ENCODE measurements at regions not wholly inside any gene's neighbourhood (a gene's known extent, or its start where the extent isn't known, plus 50 kb on each side); places are given as distances from the start of the nearest gene placed in this dataset.

GRCh38 chr2:16565481-16565880 is 100.2 kb downstream of the CYRIA start:
- no peak overlapping the region for H3K27ac Mint-ChIP-seq
- Histone ChIP-seq H3K4me3 (ENCODE audit: control extremely low read depth in 1 of 5, extremely low read depth in 1 of 5, insufficient read depth in 1 of 5, low read depth in 2 of 5, low read length in 4 of 5) (no peak overlapping the region), H3K79me2 (ENCODE audit: control insufficient read depth, insufficient read depth, low read length) (no peaks in the 10 kb centered on the region), H3K4me2 (replicated peaks; ENCODE audit: low read depth, low read length, poor library complexity, severe bottlenecking) (no peak overlapping the region), H3K9me3 (ENCODE audit: control extremely low read depth in 1 of 3, control insufficient read depth in 2 of 3, insufficient read depth in 1 of 3, low read length in 2 of 3) (no peaks in the 10 kb centered on the region), H2AFZ (ENCODE audit: insufficient read depth, low read depth, low read length, poor library complexity, severe bottlenecking) (no peak overlapping the region), H3K9ac (ENCODE audit: low read length) (no peak overlapping the region), H3K36me3 (replicated peaks in 1 of 2; ENCODE audit: control extremely low read depth in 1 of 2, control insufficient read depth in 1 of 2, extremely low read depth in 1 of 2, insufficient read depth in 2 of 2, low read length in 1 of 2) (peaks cover 39 to 63% of the 10 kb centered on the region in 2 experiments), H3K27ac (ENCODE audit: low read length in 2 of 2) (no peak overlapping the region), H3K4me1 (ENCODE audit: control insufficient read depth in 2 of 2, insufficient read depth in 2 of 2, low read length in 2 of 2) (no peaks in the 10 kb centered on the region), H4K20me1 (ENCODE audit: control insufficient read depth, insufficient read depth, low read length, poor library complexity, severe bottlenecking) (peaks cover 6% of the 10 kb centered on the region), H3K27me3 (replicated peaks in 1 of 4; ENCODE audit: control extremely low read depth in 1 of 4, control insufficient read depth in 3 of 4, insufficient read depth in 4 of 4, low read length in 3 of 4) (no peaks in the 10 kb centered on the region)
- no peaks in the 10 kb centered on the region for H3K27me3 Mint-ChIP-seq
- ATAC-seq (ENCODE audit: low read depth) (no peak), DNase-seq (no peak)
- CTCF ChIA-PET: no interaction called here
- no peaks in the 10 kb centered on the region for H3K9me3 Mint-ChIP-seq (ENCODE audit: insufficient read depth)
- intact Hi-C loops (cut with micrococcal nuclease): no loop called here
- WGBS (ENCODE audit: insufficient coverage): 96% methylated on average over 5 of the region's 8 CpGs
- H3K4me3 Mint-ChIP-seq: no peak overlapping the region
- no peak for TF ChIP-seq CTCF (IDR thresholded peaks at IDR 0.05)
- TF ChIP-seq EZH2 (IDR thresholded peaks at IDR 0.05; ENCODE audit: borderline replicate concordance, insufficient read depth, low read depth, low read length, poor library complexity, severe bottlenecking): no peak
- POLR2A ChIA-PET: no interaction called here
- no peaks in the 10 kb centered on the region for H3K4me1 Mint-ChIP-seq

GRCh38 chr2:16561676-16562075 is 104.0 kb downstream of the CYRIA start:
- Histone ChIP-seq H3K27ac (ENCODE audit: low read length in 2 of 2) (no peak overlapping the region), H3K36me3 (replicated peaks in 1 of 2; ENCODE audit: control extremely low read depth in 1 of 2, control insufficient read depth in 1 of 2, extremely low read depth in 1 of 2, insufficient read depth in 2 of 2, low read length in 1 of 2) (peaks cover 47 to 89% of the 10 kb centered on the region in 2 experiments), H4K20me1 (ENCODE audit: control insufficient read depth, insufficient read depth, low read length, poor library complexity, severe bottlenecking) (no peaks in the 10 kb centered on the region), H3K27me3 (replicated peaks in 1 of 4; ENCODE audit: control extremely low read depth in 1 of 4, control insufficient read depth in 3 of 4, insufficient read depth in 4 of 4, low read length in 3 of 4) (no peaks in the 10 kb centered on the region), H3K4me1 (ENCODE audit: control insufficient read depth in 2 of 2, insufficient read depth in 2 of 2, low read length in 2 of 2) (no peaks in the 10 kb centered on the region), H3K4me2 (replicated peaks; ENCODE audit: low read depth, low read length, poor library complexity, severe bottlenecking) (no peak overlapping the region), H2AFZ (ENCODE audit: insufficient read depth, low read depth, low read length, poor library complexity, severe bottlenecking) (no peak overlapping the region), H3K79me2 (ENCODE audit: control insufficient read depth, insufficient read depth, low read length) (no peaks in the 10 kb centered on the region), H3K4me3 (ENCODE audit: control extremely low read depth in 1 of 5, extremely low read depth in 1 of 5, insufficient read depth in 1 of 5, low read depth in 2 of 5, low read length in 4 of 5) (no peak overlapping the region), H3K9me3 (ENCODE audit: control extremely low read depth in 1 of 3, control insufficient read depth in 2 of 3, insufficient read depth in 1 of 3, low read length in 2 of 3) (no peaks in the 10 kb centered on the region), H3K9ac (ENCODE audit: low read length) (no peak overlapping the region)
- H3K9me3 Mint-ChIP-seq (ENCODE audit: insufficient read depth): no peaks in the 10 kb centered on the region
- no peaks in the 10 kb centered on the region for H3K27me3 Mint-ChIP-seq
- no CpG with 5 or more reads among the region's 3 CpGs for WGBS (ENCODE audit: insufficient coverage)
- H3K4me1 Mint-ChIP-seq: no peaks in the 10 kb centered on the region
- no peak overlapping the region for H3K27ac Mint-ChIP-seq
- no peak for DNase-seq
- no peak for ATAC-seq (ENCODE audit: low read depth)
- H3K4me3 Mint-ChIP-seq: no peak overlapping the region
- ChIA-PET POLR2A (no interaction called here), CTCF (no interaction called here)
- TF ChIP-seq CTCF (IDR thresholded peaks at IDR 0.05): no peak
- no peak for TF ChIP-seq EZH2 (IDR thresholded peaks at IDR 0.05; ENCODE audit: borderline replicate concordance, insufficient read depth, low read depth, low read length, poor library complexity, severe bottlenecking)
- intact Hi-C loops (cut with micrococcal nuclease): no loop called here

Data from B cell (primary cell).